ENCODE measurements at regions not wholly inside any gene's neighbourhood (a gene's known extent, or its start where the extent isn't known, plus 50 kb on each side); places are given as distances from the start of the nearest gene placed in this dataset.

GRCh38 chr16:73713251-73713650 lies 583.4 kb upstream of the PSMD7 start:
- TF ChIP-seq, protein P1, sequence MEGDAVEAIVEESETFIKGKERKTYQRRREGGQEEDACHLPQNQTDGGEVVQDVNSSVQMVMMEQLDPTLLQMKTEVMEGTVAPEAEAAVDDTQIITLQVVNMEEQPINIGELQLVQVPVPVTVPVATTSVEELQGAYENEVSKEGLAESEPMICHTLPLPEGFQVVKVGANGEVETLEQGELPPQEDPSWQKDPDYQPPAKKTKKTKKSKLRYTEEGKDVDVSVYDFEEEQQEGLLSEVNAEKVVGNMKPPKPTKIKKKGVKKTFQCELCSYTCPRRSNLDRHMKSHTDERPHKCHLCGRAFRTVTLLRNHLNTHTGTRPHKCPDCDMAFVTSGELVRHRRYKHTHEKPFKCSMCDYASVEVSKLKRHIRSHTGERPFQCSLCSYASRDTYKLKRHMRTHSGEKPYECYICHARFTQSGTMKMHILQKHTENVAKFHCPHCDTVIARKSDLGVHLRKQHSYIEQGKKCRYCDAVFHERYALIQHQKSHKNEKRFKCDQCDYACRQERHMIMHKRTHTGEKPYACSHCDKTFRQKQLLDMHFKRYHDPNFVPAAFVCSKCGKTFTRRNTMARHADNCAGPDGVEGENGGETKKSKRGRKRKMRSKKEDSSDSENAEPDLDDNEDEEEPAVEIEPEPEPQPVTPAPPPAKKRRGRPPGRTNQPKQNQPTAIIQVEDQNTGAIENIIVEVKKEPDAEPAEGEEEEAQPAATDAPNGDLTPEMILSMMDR (conservative IDR thresholded peaks at IDR 0.05; ENCODE audit: low read depth, low read length), result no peak
- TF ChIP-seq BHLHE40 (IDR thresholded peaks at IDR 0.05; ENCODE audit: low read depth, low read length) (no peak), POLR2A (IDR thresholded peaks at IDR 0.05; ENCODE audit: low read depth, low read length) (no peak)
- TF ChIP-seq, protein P2, sequence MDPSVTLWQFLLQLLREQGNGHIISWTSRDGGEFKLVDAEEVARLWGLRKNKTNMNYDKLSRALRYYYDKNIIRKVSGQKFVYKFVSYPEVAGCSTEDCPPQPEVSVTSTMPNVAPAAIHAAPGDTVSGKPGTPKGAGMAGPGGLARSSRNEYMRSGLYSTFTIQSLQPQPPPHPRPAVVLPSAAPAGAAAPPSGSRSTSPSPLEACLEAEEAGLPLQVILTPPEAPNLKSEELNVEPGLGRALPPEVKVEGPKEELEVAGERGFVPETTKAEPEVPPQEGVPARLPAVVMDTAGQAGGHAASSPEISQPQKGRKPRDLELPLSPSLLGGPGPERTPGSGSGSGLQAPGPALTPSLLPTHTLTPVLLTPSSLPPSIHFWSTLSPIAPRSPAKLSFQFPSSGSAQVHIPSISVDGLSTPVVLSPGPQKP (IDR thresholded peaks at IDR 0.05; ENCODE audit: borderline replicate concordance, low read depth, low read length), result no peak
